Loucy (cell line): ENCODE measurements at regions not wholly inside any gene's neighbourhood (a gene's known extent, or its start where the extent isn't known, plus 50 kb on each side); places are given as distances from the start of the nearest gene placed in this dataset.

Experiments used
- H2AFZ ChIP-seq: fragments of 200-600 bp; sonication (generic); 2 replicates; pipeline ENCODE4 v1.6.0; 2016; ENCODE audit warnings: antibody characterized with exemption, mild to moderate bottlenecking, low read length, moderate library complexity
- H3F3A ChIP-seq: fragments of 200-600 bp; 2 replicates; pipeline ENCODE4 v1.6.0; 2016; ENCODE audit warnings: antibody characterized with exemption, low read depth, mild to moderate bottlenecking
- H3K27me3 ChIP-seq: fragments of 200-600 bp; sonication (generic); 2 replicates; pipeline ENCODE4 v1.6.1; 2014; ENCODE audit warnings: low read length, mild to moderate bottlenecking; ENCODE audit not compliant: insufficient read depth, poor library complexity, severe bottlenecking
- H3K36me3 ChIP-seq: fragments of 200-600 bp; sonication (generic); 2 replicates; pipeline ENCODE4 v1.6.1; 2016; ENCODE audit warnings: low read length; ENCODE audit not compliant: insufficient read depth
- H3K4me1 ChIP-seq: fragments of 200-600 bp; sonication (generic); 2 replicates; pipeline ENCODE4 v1.5.1; 2014; ENCODE audit warnings: low read length, mild to moderate bottlenecking; ENCODE audit not compliant: insufficient read depth, poor library complexity, severe bottlenecking
- H3K4me2 ChIP-seq: fragments of 200-600 bp; sonication (generic); 2 replicates; pipeline ENCODE4 v1.6.0; 2014; ENCODE audit warnings: antibody characterized with exemption, low read length, low read depth, mild to moderate bottlenecking; ENCODE audit not compliant: poor library complexity, severe bottlenecking
- H3K4me3 ChIP-seq: fragments of 200-600 bp; sonication (generic); 2 replicates; pipeline ENCODE4 v1.5.1; 2014; ENCODE audit warnings: low read length, mild to moderate bottlenecking, mixed read lengths; ENCODE audit not compliant: poor library complexity, severe bottlenecking
- H3K79me2 ChIP-seq: fragments of 200-600 bp; sonication (generic); 2 replicates; pipeline ENCODE4 v1.6.1; 2014; ENCODE audit warnings: low read length; ENCODE audit not compliant: insufficient read depth
- H3K9ac ChIP-seq: fragments of 200-600 bp; sonication (generic); 2 replicates; pipeline ENCODE4 v1.6.0; 2014; ENCODE audit warnings: mild to moderate bottlenecking, low read depth, low read length, moderate library complexity; ENCODE audit not compliant: poor library complexity, severe bottlenecking
- H3K9me2 ChIP-seq: fragments of 200-600 bp; sonication (generic); replicated peaks from 2 replicates; pipeline ENCODE4 v1.6.1; 2016; ENCODE audit warnings: low read depth, low read length, mixed read lengths
- H3K9me3 ChIP-seq: fragments of 200-600 bp; sonication (generic); 2 replicates; pipeline ENCODE4 v1.6.1; 2014; ENCODE audit warnings: mild to moderate bottlenecking, antibody characterized with exemption, low read length, low read depth; ENCODE audit not compliant: insufficient read depth
- H4K20me1 ChIP-seq: fragments of 200-600 bp; sonication (generic); 2 replicates; pipeline ENCODE4 v1.6.0; 2014; ENCODE audit warnings: antibody characterized with exemption, low read length, mild to moderate bottlenecking; ENCODE audit not compliant: insufficient read depth, poor library complexity, severe bottlenecking
- CTCF ChIP-seq: fragments of 200-600 bp; sonication (generic); conservative IDR thresholded peaks from 2 replicates; pipeline ENCODE4 v1.5.1; 2014; ENCODE audit warnings: mild to moderate bottlenecking, antibody characterized with exemption, low read length
- EZH2phosphoT487 ChIP-seq: fragments of 200-600 bp; IDR thresholded peaks from 2 replicates; pipeline ENCODE4 v1.6.1; 2018; ENCODE audit warnings: antibody characterized with exemption, mild to moderate bottlenecking, moderate library complexity, borderline replicate concordance

GRCh38 chr13:104014803-104015645, 948.8 kb upstream of the SLC10A2 start:
- H3F3A ChIP-seq: no peaks in the 10 kb centered on the region
- no peak overlapping the region for H3K4me2 ChIP-seq
- no peak overlapping the region for H2AFZ ChIP-seq
- TF ChIP-seq EZH2phosphoT487: no peak
- no peak for TF ChIP-seq CTCF
- no peaks in the 10 kb centered on the region for H3K9me2 ChIP-seq
- no peak overlapping the region for H3K4me3 ChIP-seq
- no peaks in the 10 kb centered on the region for H3K27me3 ChIP-seq
- no peaks in the 10 kb centered on the region for H3K4me1 ChIP-seq
- H3K36me3 ChIP-seq: no peaks in the 10 kb centered on the region
- no peaks in the 10 kb centered on the region for H4K20me1 ChIP-seq
- no peaks in the 10 kb centered on the region for H3K79me2 ChIP-seq
- peaks cover 4% of the 10 kb centered on the region; the same call in 1 of the 2 replicates for H3K9me3 ChIP-seq
- H3K9ac ChIP-seq: no peak overlapping the region

GRCh38 chr13:104011505-104012241, 945.5 kb upstream of the SLC10A2 start:
- Histone ChIP-seq H3K4me2 (no peak overlapping the region), H3K4me1 (no peaks in the 10 kb centered on the region), H3F3A (no peaks in the 10 kb centered on the region), H3K4me3 (no peak overlapping the region), H3K9me3 (no peaks in the 10 kb centered on the region), H3K36me3 (no peaks in the 10 kb centered on the region), H3K27me3 (no peaks in the 10 kb centered on the region), H3K9me2 (no peaks in the 10 kb centered on the region), H3K9ac (no peak overlapping the region), H2AFZ (no peak overlapping the region), H4K20me1 (no peaks in the 10 kb centered on the region), H3K79me2 (no peaks in the 10 kb centered on the region)
- TF ChIP-seq EZH2phosphoT487: no peak
- no peak for TF ChIP-seq CTCF

- no peaks in the 10 kb centered on the region for H3K27me3 ChIP-seq
Measured at GRCh38 chr13:104008541-104009435, 942.6 kb upstream of the SLC10A2 start.

More at GRCh38 chr13:104008541-104009435, 942.6 kb upstream of the SLC10A2 start:
- Histone ChIP-seq H3K4me1 (no peaks in the 10 kb centered on the region), H3K4me2 (no peak overlapping the region), H3K4me3 (no peak overlapping the region), H2AFZ (no peak overlapping the region), H3K36me3 (no peaks in the 10 kb centered on the region), H3K9me3 (no peaks in the 10 kb centered on the region), H3K79me2 (no peaks in the 10 kb centered on the region), H4K20me1 (no peaks in the 10 kb centered on the region), H3K9me2 (no peaks in the 10 kb centered on the region), H3F3A (no peaks in the 10 kb centered on the region), H3K9ac (no peak overlapping the region)
- no peak for TF ChIP-seq EZH2phosphoT487
- no peak for TF ChIP-seq CTCF
